Sigmoid colon (tissue), 6 donors: ENCODE measurements at regions not wholly inside any gene's neighbourhood (a gene's known extent, or its start where the extent isn't known, plus 50 kb on each side); places are given as distances from the start of the nearest gene placed in this dataset.

Source experiments
- DNase-seq: peaks from one replicate; pipeline ENCODE4 v3.0.0-alpha.2; 2019
- H3K27ac ChIP-seq, 4 donors: fragments of 200-600 bp; sonication (generic); one replicate each; pipeline ENCODE4 v1.5.1; 2016 to 2019; ENCODE audit warnings: mild to moderate bottlenecking in 1 of 4
- H3K27me3 ChIP-seq, 3 donors: fragments of 200-600 bp; sonication (generic); one replicate each; pipeline ENCODE4 v1.5.1; 2019; ENCODE audit warnings: mild to moderate bottlenecking in 1 of 3
- H3K36me3 ChIP-seq, 4 donors: fragments of 200-600 bp; sonication (generic); one replicate each; pipeline ENCODE4 v1.5.1; 2016 to 2019
- H3K4me1 ChIP-seq, 4 donors: fragments of 200-600 bp; sonication (generic); one replicate each; pipeline ENCODE4 v1.5.1; 2017 to 2019
- H3K4me3 ChIP-seq, 4 donors: fragments of 200-600 bp; sonication (generic); one replicate each; pipeline ENCODE4 v1.5.1; 2017 to 2019; ENCODE audit warnings: mild to moderate bottlenecking in 2 of 4, moderate library complexity in 1 of 4
- H3K9me3 ChIP-seq, 4 donors: fragments of 200-600 bp in 3 of 4; sonication (generic) in 3 of 4; one replicate each; pipeline versions ENCODE4 v1.5.1 to v1.6.1; 2013 to 2019
- EP300 ChIP-seq, 4 donors: sonication (generic); formaldehyde crosslinking; IDR thresholded peaks; one replicate each; pipeline ENCODE4 v1.6.1; 2017; ENCODE audit warnings: antibody characterized with exemption in 4 of 4
- POLR2A ChIP-seq, 2 donors: fragments of 450-650 bp; IDR thresholded peaks; one replicate each; pipeline ENCODE4 v1.6.1; 2016; ENCODE audit warnings: antibody characterized with exemption in 2 of 2, mild to moderate bottlenecking in 2 of 2, moderate library complexity in 2 of 2
- POLR2AphosphoS5 ChIP-seq, 4 donors: sonication (generic); formaldehyde crosslinking; IDR thresholded peaks; one replicate each; pipeline ENCODE4 v1.6.1; 2017; ENCODE audit warnings: antibody characterized with exemption in 4 of 4
- WGBS, 2 donors: extraction: QIAGEN DNeasy Blood & Tissue Kit; methylation state at CpG; one replicate each; pipeline ENCODE4 v1.1.7; 2013; 5-methylcytosine and 5-hydroxymethylcytosine counted together
- intact Hi-C: fragments of 100-400 bp; cut with DNase I; formaldehyde crosslinking; loops from one replicate; pipeline ENCODE4 v1.15.1; 2023
- TF ChIP-seq, protein P1 (sequence below), 4 experiments: fragments of 450-650 bp in 3 of 4; fragments of 200-600 bp in 1 of 4; IDR thresholded peaks; one replicate each; pipeline ENCODE4 v1.5.1; 2016 to 2019; ENCODE audit warnings: antibody characterized with exemption in 4 of 4, mild to moderate bottlenecking in 3 of 4, moderate library complexity in 2 of 4
- donor health status: healthy with polysubstance abuse.
- donor health status: healthy.

DNA sequence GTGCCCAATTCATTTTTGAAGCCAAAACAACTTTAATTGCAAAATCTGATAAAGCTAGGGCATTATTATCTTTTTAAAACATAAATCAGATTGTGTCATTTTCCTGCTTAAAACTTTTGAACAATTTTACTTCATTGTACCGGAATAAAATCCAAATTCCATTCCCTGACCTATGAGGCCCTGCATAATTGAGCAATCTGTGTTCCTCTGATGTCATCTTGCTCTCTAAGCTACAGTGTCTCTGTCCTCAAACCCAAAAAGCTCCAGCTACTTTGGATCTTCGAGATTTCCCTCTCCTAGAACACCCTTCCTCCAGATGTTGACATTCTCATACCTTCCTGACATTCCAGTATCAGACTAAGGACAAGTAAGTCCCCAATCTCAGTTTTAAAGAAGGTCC, 395.9 kb downstream of the LRATD1 start:
- TF ChIP-seq EP300 (IDR thresholded peaks at IDR 0.05) (no peak), POLR2A (IDR thresholded peaks at IDR 0.05) (no peak), POLR2AphosphoS5 (IDR thresholded peaks at IDR 0.05) (no peak)
- TF ChIP-seq, protein P1, sequence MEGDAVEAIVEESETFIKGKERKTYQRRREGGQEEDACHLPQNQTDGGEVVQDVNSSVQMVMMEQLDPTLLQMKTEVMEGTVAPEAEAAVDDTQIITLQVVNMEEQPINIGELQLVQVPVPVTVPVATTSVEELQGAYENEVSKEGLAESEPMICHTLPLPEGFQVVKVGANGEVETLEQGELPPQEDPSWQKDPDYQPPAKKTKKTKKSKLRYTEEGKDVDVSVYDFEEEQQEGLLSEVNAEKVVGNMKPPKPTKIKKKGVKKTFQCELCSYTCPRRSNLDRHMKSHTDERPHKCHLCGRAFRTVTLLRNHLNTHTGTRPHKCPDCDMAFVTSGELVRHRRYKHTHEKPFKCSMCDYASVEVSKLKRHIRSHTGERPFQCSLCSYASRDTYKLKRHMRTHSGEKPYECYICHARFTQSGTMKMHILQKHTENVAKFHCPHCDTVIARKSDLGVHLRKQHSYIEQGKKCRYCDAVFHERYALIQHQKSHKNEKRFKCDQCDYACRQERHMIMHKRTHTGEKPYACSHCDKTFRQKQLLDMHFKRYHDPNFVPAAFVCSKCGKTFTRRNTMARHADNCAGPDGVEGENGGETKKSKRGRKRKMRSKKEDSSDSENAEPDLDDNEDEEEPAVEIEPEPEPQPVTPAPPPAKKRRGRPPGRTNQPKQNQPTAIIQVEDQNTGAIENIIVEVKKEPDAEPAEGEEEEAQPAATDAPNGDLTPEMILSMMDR (IDR thresholded peaks at IDR 0.05) = no peak
- Histone ChIP-seq H3K27ac (no peak overlapping the region), H3K4me1 (no peaks in the 10 kb centered on the region), H3K27me3 (no peaks in the 10 kb centered on the region), H3K36me3 (no peaks in the 10 kb centered on the region), H3K4me3 (no peak overlapping the region), H3K9me3 (no peaks in the 10 kb centered on the region)
- intact Hi-C loops = no loop called here
- 38 to 56% methylated on average over 2 of the region's 2 CpGs for WGBS, 2 donors
- no peak for DNase-seq

DNA sequence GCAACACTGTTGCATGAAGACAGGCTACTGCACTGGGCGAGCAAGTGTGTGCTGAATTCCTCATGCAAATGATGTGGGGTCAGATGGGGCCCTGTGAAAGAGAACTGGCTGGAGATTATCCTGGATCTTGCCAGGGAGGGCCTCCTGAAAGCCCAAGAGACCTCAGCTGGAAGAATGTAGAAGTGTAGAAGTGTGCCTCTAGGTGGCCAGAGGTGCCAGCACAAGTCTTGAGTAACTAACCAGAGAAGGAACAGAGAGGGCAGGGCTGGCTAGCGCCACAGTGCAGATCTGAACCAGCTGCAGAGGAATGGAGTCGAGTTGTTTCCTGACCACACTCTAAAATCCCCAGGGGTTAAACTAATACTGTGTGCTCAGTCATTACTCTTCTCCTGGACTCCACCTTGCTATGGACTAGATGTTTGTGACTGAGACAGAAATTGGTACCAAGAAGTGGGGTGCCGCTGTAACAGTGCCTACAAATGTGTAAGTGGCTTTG, 399.3 kb downstream of the LRATD1 start:
- intact Hi-C loops = no loop called here
- Histone ChIP-seq H3K27ac (no peak overlapping the region), H3K27me3 (no peaks in the 10 kb centered on the region), H3K4me3 (no peak overlapping the region), H3K36me3 (no peaks in the 10 kb centered on the region), H3K9me3 (no peaks in the 10 kb centered on the region), H3K4me1 (no peaks in the 10 kb centered on the region)
- DNase-seq = no peak
- TF ChIP-seq EP300 (IDR thresholded peaks at IDR 0.05) (no peak), POLR2AphosphoS5 (IDR thresholded peaks at IDR 0.05) (no peak), POLR2A (IDR thresholded peaks at IDR 0.05) (no peak)
- TF ChIP-seq, protein P1 (IDR thresholded peaks at IDR 0.05) = no peak
- WGBS, 2 donors = 72 to 82% methylated on average over 4 of the region's 4 CpGs

DNA sequence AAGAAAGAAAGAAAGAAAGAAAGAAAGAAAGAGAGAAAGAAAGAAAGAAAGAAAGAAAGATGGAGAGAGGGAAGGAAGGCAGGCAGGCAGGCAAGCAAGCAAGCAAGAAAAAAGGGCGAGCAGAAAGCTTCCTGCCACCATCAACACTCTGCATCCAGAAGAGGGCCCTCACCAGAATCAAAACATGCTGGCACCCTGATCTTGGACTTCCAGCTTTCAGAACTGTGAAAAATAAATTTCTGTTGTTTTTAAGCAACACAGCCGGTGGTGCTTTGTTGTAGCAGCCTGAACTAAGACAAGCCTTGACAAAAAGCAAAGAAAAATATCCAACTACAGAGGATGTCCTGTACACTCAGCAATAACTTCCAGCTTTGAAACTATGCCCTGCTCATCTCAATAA, 401.7 kb downstream of the LRATD1 start:
- Histone ChIP-seq H3K36me3 (no peaks in the 10 kb centered on the region), H3K27me3 (no peaks in the 10 kb centered on the region), H3K9me3 (no peaks in the 10 kb centered on the region), H3K4me3 (no peak overlapping the region), H3K27ac (no peak overlapping the region), H3K4me1 (no peaks in the 10 kb centered on the region)
- WGBS, 2 donors = 62 to 82% methylated on average over 2 of the region's 2 CpGs
- TF ChIP-seq POLR2AphosphoS5 (IDR thresholded peaks at IDR 0.05) (no peak), POLR2A (IDR thresholded peaks at IDR 0.05) (no peak), EP300 (IDR thresholded peaks at IDR 0.05) (no peak)
- TF ChIP-seq, protein P1 (IDR thresholded peaks at IDR 0.05) = no peak
- no peak for DNase-seq
- intact Hi-C loops = no loop called here

DNA sequence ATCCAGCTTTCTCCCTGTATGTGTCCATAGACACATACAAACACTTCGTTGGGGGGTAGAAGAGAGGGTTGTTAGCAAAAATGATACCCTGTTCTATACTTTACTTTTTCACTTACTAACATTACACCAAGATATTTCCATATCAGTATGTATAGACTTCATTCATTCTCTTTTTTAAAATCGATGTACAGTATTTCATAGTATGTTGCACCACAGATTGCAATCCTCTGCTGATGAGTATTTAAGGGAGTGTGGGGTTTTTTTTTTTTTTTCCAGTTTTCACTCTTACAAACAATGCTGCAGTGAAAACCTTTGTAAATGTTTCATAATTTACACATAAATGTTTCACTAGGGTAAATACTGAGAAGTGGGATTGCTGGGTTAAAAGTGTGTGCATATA, 402.3 kb downstream of the LRATD1 start:
- H3K4me1 ChIP-seq = no peaks in the 10 kb centered on the region
- H3K4me3 ChIP-seq = no peak overlapping the region
- H3K27ac ChIP-seq = no peak overlapping the region
- H3K9me3 ChIP-seq = no peaks in the 10 kb centered on the region
- no peaks in the 10 kb centered on the region for H3K27me3 ChIP-seq
- intact Hi-C loops = no loop called here
- TF ChIP-seq EP300 (IDR thresholded peaks at IDR 0.05) = no peak
- no peak for TF ChIP-seq POLR2AphosphoS5 (IDR thresholded peaks at IDR 0.05)
- TF ChIP-seq POLR2A (IDR thresholded peaks at IDR 0.05) = no peak
- TF ChIP-seq, protein P1 (IDR thresholded peaks at IDR 0.05) = no peak
- DNase-seq = no peak
- H3K36me3 ChIP-seq = no peaks in the 10 kb centered on the region
- WGBS, 2 donors = 60 to 76% methylated on average over 2 of the region's 2 CpGs
